ENCODE measurements at regions not wholly inside any gene's neighbourhood (a gene's known extent, or its start where the extent isn't known, plus 50 kb on each side); places are given as distances from the start of the nearest gene placed in this dataset.

GRCh38 chr9:7980691-7981289, 181.2 kb upstream of the DMAC1 start:
- FAIRE-seq: no peak

DNA sequence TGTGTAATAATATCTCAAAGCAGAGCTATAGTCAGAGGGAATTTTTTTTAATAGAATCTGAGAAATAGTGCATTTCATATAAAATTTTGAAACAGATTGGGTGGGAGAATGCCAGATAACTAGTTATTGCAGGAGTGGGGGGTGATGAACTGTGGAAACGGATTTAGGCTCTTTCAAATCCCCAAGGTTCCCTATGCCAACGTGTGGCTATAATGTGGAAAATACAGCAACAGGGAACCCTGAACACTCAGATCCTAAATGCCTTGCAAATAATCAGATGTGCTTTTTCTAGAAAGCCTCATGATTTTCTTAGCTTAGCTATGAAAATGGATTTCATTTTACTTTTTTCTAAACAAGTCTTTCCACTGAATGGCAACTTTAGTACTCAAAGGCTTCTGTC, 180.5 kb upstream of the DMAC1 start:
- no peak for FAIRE-seq

GRCh38 chr9:7979611-7980010, 180.0 kb upstream of the DMAC1 start:
- no peak for FAIRE-seq

- no peak for FAIRE-seq
Observed at GRCh38 chr9:7977586-7977985, 178.0 kb upstream of the DMAC1 start.

DNA sequence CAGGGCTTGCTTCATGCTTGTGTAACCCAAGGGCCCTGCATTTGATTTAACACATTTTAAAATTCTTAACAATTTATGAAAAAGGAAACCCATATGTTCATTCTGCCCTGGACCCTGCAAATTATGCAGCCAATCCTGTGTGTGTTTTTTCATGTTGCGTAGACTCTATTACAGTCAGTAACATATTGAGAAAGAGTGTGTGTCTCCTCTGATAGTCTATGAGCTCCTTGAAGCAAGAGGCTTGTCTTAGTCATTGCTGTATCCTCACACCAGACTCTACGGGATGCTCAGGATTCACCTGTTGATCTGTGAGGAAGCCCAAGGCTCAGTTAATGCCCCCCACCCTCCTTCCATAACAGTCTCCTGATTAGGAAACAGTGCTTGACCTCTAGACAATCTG, 177.3 kb upstream of the DMAC1 start:
- no peak for FAIRE-seq

DNA sequence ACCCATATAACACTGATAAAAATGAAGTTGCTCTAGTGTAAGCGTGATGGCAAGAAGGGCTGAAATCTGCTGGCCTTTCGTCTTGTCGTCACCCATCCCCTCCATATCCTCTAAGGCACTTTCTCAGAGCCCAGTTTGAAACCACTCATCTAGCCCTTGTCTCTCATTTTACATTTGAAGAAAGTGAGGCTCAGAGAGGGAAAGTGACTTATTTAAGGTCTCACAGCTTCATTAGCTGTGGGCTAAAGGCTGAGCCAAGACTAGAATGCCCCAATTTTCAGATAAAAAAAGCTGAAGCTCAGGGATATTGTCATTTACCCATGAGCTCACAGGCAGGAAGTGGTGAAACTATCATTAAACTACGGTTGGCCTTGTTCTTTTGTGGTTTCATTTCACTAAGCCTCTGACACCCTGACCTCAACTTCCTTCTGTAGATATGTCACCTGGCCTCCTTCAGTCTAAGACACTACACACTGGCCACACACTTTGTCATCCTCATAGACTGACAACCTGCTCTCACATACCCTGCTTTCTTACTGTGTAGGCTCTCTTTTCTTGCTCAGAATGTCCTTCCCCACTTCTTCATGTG, 176.7 kb upstream of the DMAC1 start:
- no peak for FAIRE-seq

GRCh38 chr9:7975336-7975735, 175.8 kb upstream of the DMAC1 start:
- no peak for FAIRE-seq

GRCh38 chr9:7974335-7974960, 174.9 kb upstream of the DMAC1 start:
- FAIRE-seq: no peak

- FAIRE-seq: no peak
Observed at GRCh38 chr9:7973123-7973522, 173.5 kb upstream of the DMAC1 start.

DNA sequence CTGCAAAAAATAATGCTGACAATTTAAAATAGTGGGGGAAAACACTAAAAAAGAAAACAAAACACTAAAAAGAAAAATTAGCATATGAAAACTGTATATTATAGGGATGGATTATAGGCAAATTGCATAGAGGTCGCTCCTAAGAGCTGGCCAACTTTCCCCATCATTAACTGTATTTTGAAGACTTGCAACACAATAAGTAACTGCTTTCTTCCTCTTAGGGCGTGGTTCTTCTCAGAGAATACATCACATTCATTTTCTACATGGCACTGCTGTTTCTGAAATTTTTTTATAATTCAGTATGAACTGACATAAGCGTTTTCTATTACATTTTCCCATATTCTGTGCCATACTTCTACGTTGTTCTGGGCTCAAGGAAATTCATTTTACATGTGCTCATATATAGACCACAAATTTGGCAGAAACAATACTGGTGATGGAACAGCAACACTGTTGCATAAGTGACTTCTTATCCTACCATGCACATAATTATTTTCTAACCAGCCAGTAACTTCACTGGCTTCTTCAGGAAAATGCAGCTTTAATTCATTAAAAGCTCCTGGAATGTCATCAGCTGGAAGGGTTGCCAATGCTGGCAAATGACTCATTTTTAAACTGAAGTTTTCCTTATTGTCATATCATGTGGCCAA, 171.2 kb upstream of the DMAC1 start:
- FAIRE-seq: no peak

DNA sequence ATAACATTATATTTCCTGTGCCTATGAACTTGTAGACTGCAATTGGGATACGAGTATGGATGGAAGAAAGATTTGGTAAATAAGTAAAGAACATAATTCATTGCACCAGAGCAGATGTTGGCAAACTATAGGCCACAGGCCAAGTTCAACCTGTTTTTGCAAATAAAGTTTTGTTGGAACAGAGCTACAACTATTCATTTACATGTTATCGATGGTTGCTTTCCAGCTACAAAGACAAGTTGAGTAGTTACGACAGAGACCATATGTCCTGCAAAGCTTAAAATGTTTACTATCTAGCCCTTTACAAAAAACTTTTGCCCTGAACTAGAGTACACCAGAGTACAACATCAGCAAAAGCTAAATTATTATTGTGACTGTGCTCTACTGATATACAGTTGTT, 169.1 kb upstream of the DMAC1 start:
- FAIRE-seq: no peak

DNA sequence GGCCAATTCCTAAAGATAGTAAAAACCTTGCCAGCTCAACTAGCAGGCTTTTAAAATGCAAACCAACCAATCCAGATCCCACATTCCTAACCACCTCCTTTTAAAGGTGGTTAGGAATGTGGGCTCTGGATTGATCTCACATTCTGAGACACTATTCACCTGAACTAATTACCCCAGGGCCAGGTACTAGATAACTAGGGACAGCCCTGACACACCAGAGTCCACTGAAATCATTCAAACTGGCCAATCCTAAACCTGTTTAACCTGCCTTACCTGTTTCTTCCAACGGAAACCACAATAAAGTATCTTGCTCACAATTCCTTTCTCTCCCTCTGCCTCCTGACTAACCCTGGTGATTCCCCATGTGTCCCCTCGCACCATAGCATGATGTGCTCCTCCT, 168.3 kb upstream of the DMAC1 start:
- no peak for FAIRE-seq

DNA sequence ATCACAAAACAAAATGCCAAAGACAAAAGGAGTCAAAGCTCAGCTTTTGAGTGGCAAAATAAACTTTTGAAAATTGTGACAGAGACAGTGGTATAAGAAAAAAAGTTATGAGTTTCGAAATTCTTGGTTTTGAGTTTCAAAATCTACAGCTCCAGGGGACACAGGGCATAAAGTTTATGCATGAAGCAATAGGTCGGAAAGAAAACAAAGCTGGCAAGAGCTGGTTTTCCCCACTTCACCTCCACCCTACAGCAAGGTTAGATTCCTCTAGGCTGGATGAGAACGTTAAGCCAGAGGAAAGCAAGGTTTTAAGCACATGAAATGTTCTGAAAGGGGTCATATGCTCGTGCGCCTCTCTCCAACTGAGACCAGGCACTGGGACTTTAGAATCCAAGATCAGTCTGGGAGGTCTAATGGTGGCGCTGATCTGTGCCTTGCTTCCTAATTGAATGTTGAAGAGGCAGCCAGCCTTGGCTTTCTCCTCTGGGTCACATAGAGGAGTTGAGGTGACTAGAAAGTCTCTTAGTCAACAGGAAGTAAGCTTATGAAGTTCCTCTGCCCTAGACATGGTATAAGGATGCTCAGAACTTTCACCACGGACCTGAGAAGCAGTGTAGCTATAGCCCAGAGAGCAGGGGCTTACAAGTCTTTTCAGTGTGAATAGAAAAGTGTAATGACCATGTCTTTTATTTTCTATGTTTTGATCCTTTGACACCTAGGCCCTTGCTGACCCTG, 167.7 kb upstream of the DMAC1 start:
- no peak for FAIRE-seq

DNA sequence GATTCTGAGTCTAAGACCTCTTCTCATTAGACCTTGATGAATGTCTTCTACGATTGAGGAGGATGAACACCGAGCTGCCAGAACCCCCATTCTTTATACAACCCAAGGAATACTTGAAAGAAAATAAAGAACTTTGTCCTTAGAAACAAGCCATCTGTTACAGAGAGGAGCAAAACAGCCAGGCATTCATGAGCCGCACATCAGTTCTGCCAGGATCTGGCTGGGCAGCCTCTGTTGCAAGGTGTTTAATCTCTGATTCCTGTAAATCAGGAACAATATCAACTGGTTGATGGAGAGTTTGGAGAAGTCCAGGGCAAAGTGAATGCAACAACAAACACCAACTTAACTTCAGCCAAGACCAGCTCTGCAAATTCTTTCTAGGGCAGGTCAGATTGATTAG, 165.5 kb upstream of the DMAC1 start:
- no peak for FAIRE-seq

DNA sequence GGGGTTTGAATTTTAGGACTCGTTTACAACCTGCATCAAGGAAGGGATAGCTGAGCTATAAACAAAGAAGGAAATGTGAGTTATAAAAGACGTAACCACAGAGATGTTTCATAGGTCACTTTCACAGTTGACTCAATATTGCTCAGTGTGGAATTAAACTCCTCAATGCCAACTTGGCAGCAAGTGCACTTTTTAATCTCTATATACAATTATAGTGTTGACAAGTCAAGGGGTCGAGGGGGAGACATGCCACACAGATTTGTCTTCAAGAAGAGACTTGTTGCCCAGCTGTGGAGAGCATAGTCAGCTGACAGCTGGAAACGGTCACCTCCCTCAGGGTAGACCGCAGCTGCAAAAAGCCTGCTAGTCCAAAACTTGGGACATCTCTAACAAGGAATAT, 163.4 kb upstream of the DMAC1 start:
- no peak for FAIRE-seq

- FAIRE-seq: no peak
Observed at GRCh38 chr9:7961076-7961475, 161.5 kb upstream of the DMAC1 start.

- no peak for FAIRE-seq
Observed at GRCh38 chr9:7960320-7961050, 160.9 kb upstream of the DMAC1 start.

GRCh38 chr9:7957803-7958202, 158.2 kb upstream of the DMAC1 start:
- FAIRE-seq: no peak

DNA sequence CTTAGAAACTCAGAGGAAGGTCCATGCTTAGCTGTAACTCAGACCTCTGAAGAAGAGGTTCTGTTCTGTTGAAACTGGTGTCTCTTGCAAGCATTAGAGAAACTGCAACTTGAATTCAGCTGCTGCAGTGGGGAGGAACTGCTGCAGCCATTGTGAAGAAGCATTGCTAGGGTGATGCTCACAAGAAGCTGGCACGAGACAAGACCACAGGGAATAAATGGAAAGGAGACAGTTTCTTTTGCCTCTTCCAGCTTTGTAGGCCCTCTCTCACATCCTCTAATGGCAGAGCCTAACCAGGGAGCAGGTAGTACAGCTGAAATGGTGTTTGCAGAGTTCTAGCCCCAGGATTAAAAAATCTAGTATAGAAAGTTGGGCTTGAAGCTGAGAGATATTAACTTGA, 148.0 kb upstream of the DMAC1 start:
- no peak for FAIRE-seq

- no peak for FAIRE-seq
Observed at GRCh38 chr9:7946458-7946857, 146.9 kb upstream of the DMAC1 start.

DNA sequence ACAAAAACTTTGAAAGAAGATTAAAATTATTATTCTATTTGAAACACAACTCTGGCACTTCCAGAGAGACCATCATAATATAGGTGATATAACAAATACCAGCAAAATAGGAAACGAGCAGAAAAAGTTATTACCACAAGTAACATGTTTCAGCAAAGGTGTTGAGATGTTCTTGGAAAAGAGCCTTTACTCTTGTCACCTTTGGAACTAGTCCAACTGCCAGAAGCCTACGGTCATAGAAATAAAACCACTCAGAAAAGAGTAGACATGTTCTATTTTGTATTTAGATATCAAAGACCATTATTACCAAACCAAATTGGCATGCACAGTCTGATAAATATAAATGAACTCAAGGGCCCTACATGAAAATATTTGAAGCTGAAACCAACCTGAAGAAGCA, 145.0 kb upstream of the DMAC1 start:
- no peak for FAIRE-seq

DNA sequence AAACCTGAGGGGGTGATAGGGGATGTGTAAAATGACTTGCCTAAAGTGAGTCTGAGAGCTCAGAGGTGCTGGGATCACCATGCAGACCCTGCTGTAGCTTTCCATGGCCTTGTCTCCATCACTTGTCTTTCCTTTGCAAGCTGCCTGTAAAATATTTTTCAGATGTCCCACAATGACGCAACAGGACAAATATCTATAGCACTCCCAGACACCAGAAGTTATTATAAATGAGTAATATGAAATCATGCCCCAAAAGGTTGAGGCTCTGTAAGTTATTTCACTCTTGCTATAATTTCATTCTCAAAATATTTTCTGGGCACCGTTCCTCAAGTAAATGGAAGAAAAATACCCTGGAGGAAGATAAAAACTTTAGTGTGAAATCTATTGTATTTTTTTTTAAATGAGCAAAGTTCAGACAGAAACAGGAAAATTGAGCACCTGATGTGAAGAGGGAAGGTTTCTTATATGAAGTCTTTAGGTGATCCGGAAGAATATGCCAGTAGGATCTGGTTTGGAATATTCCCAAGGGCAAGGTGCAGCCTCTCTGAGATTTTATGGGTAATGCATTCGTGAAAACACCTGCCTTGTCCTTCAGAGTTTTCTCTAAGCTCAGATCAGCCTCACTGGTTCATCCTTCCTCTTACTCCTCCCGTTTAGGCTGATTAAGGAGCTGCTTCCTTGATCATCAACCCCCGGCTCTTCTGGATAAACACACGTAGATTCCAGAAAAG, 138.3 kb upstream of the DMAC1 start:
- FAIRE-seq: no peak

Data from endometrium (tissue), 2 donors.